Coronary artery (tissue), 2 donors: ENCODE measurements at regions not wholly inside any gene's neighbourhood (a gene's known extent, or its start where the extent isn't known, plus 50 kb on each side); places are given as distances from the start of the nearest gene placed in this dataset.

Source experiments
- DNase-seq: peaks from one replicate; pipeline ENCODE4 v3.0.0-alpha.2; 2017; ENCODE audit warnings: low spot score
- H3K27ac ChIP-seq, 2 donors: fragments of 200-600 bp; sonication (generic); one replicate each; pipeline ENCODE4 v1.5.1; 2016 to 2019
- H3K4me3 ChIP-seq: fragments of 200-600 bp; sonication (generic); 2 replicates; pipeline ENCODE4 v1.5.1; 2016; ENCODE audit warnings: mild to moderate bottlenecking, moderate library complexity
- TF ChIP-seq, protein P1 (sequence below): fragments of 200-600 bp; sonication (generic); IDR thresholded peaks from one replicate; pipeline ENCODE4 v1.5.1; 2019; ENCODE audit warnings: antibody characterized with exemption

DNA sequence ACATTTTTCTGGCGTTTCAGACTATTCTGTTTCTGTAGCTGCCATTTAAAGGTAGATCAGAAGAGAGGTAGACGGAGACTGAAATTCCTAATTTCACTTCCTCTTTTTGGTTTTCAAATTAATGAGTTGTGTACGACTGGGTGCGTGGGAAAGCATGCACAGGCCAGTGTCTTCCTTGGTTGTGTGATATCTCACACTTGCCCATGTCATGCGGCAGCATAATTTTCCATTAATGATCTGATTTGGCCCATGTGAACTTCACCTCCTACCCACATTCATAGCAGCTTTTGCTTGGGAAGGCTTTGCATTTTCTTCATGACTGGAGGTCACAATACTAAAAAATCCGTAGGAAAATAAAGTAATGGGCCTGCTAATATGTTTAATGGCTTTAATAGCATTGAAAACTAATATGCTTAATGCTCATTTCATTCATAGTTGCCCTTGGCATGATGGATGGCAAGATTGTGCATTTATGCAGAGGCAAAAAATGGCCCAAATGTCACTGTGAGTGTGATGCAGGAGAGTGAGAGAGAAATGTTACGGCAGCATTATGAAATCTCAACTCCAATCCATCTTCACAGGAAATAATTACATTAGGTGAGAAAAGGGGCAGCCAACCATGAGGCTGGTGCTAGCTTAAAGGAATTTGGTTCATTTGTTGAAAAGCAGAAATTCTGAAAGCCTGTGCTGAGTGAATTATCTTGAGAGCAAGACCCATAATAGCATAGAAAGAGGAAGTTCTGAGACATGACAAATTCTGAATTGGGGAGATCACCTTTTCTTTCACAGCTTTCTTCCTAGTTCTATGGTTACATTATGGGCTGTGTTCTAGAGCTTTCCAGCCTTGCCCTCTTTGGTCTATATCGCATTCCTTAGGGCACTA, 69.0 kb upstream of the UST start:
- TF ChIP-seq, protein P1, sequence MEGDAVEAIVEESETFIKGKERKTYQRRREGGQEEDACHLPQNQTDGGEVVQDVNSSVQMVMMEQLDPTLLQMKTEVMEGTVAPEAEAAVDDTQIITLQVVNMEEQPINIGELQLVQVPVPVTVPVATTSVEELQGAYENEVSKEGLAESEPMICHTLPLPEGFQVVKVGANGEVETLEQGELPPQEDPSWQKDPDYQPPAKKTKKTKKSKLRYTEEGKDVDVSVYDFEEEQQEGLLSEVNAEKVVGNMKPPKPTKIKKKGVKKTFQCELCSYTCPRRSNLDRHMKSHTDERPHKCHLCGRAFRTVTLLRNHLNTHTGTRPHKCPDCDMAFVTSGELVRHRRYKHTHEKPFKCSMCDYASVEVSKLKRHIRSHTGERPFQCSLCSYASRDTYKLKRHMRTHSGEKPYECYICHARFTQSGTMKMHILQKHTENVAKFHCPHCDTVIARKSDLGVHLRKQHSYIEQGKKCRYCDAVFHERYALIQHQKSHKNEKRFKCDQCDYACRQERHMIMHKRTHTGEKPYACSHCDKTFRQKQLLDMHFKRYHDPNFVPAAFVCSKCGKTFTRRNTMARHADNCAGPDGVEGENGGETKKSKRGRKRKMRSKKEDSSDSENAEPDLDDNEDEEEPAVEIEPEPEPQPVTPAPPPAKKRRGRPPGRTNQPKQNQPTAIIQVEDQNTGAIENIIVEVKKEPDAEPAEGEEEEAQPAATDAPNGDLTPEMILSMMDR = no peak

DNA sequence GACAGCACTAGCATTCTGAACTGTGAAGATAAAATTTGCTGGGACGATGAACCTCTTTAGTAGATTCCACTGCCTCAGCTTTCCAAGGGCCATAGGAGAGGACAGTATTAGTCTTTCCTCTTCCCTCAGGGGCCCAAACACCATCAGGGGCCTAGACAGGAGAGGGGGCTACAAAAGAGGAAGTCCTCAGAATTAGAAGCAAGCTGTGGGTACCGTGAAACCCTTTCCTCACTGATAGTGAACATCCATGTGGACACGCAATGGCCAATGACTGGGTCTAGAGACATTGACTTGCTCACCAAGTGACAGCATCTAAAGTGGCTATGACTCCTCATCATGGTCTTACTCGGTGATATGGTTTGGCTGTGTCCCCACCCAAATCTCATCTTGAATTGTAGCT, 68.1 kb upstream of the UST start:
- TF ChIP-seq, protein P1 = no peak
- H3K27ac ChIP-seq = no peak overlapping the region
- no peak overlapping the region for H3K4me3 ChIP-seq
- DNase-seq = no peak

More for the DNA sequence above, 69.0 kb upstream of the UST start:
- no peak overlapping the region for H3K27ac ChIP-seq
- DNase-seq = no peak
- no peak overlapping the region for H3K4me3 ChIP-seq

DNA sequence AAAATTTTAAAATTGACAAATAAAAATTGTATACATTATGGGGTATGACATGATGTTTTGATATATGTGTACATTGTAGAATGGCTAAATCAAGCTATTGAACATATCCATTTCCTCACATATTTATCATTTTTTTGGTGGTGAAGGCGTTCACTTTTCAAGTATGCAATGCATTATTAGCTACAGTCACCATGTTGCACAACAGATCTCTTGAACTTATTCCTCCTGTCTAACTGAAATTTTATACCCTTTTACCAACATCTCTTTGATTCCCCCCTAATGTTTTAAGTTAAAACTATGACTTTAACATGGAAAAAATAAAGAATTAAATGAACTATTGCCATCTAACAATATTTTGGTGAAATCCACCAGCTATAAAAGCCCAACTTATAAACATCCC, 65.2 kb upstream of the UST start:
- Histone ChIP-seq H3K27ac (no peak overlapping the region), H3K4me3 (no peak overlapping the region)
- TF ChIP-seq, protein P1 = no peak
- no peak for DNase-seq

DNA sequence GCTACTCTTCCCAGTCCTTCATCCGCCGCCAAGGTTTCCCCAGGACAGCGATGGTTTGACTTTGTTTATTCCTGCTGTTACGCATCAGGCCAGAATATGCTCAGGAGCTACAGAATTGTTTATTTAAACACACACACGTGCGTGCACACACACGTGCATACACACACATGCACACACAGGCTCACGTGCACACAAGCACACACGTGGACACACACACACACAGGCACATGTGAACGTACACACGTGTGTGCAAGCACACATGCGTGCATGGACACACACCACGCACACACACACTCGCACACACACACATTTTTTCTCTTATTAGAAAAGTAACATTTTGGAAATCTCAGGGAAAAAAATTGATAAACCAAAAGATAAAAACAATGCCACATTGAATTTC, 64.6 kb upstream of the UST start:
- TF ChIP-seq, protein P1 = no peak
- Histone ChIP-seq H3K27ac (no peak overlapping the region), H3K4me3 (no peak overlapping the region)
- DNase-seq = no peak

DNA sequence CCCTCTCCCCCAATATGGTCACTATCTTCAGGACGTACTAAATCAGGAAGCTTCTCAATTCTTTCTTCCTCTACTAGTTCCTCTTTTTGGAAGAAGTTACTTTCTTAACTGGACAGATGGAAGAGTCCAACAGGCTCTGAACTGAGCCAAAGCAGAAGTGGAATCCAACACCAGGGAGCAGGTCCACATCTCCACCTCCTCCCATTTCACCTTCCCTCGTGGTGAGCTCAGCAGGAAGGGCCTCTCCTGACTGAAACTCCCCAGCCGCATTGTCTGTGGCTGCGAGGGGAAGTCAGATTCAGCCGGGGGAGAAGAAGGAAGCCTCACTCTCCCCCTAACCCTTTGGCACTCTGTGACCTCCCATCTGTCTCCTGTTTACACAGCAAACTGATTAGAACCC, 63.8 kb upstream of the UST start:
- H3K27ac ChIP-seq = peak overlapping the region in 1 of 2 donors; percentile 42
- TF ChIP-seq, protein P1 = no peak
- no peak for DNase-seq
- H3K4me3 ChIP-seq = no peak overlapping the region

DNA sequence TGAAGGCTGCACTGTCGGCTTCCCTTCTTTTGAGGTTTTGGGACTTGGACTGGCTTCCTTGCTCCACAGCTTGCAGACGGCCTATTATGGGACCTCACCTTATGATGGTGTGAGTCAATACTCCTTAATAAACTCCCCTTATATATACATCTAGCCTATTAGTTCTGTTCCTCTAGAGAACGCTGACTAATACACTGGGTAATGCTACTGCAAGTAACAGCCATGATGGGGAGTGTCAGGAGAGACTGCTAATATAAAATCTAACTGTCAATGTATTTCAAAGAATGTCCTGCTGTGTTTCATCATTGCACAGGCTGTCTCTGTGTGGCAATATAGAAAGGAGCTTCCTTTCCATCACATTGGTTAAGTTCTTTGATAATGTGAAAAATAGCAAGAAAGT, 57.7 kb upstream of the UST start:
- Histone ChIP-seq H3K4me3 (no peak overlapping the region), H3K27ac (no peak overlapping the region)
- TF ChIP-seq, protein P1 = no peak
- no peak for DNase-seq

DNA sequence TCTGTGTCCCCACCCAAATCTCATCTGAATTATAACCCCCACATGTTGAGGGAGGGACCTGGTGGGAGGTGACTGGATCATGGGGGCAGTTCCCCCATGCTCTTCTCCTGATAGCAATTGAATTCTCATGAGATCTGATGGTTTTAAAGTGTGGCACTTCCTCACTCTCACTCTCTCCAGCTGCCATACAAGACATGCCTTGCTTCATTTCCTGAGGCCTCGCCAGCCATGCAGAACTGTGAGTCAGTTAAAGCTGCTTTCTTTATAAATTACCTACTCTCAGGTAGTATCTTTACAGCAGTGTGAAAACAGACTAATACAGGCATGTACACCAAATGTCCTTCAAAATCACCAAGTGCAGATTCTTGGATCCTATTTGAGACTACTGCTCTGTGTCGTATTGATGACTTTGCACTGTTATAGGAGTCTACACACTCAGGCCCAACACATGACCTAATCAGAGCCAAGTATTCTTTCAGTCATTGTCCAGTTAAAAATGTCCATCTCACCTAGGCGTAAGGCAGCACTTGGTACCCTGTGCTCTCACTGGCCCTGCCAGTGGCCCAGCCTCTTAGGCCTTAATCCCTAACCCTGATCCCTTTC, 52.8 kb upstream of the UST start:
- no peak for DNase-seq
- H3K27ac ChIP-seq = no peak overlapping the region
- TF ChIP-seq, protein P1 = no peak

More for the DNA sequence above, 52.8 kb upstream of the UST start:
- no peak overlapping the region for H3K4me3 ChIP-seq
